AML-193 (cell line): ENCODE measurements at regions not wholly inside any gene's neighbourhood (a gene's known extent, or its start where the extent isn't known, plus 50 kb on each side); places are given as distances from the start of the nearest gene placed in this dataset.

Experiments used
- DNase-seq, 2 experiments: peaks; one replicate each; lab custom pipeline; 2025; lab: John Stamatoyannopoulos, UW

- DNase-seq, result no peak
Measured at GRCh38 chr2:71812736-71813135, 334.9 kb downstream of the CYP26B1 start.

- no peak for DNase-seq
Measured at GRCh38 chr2:71811726-71812125, 335.9 kb downstream of the CYP26B1 start.

GRCh38 chr2:71811157-71811556 lies 336.5 kb downstream of the CYP26B1 start:
- DNase-seq, result no peak

DNA sequence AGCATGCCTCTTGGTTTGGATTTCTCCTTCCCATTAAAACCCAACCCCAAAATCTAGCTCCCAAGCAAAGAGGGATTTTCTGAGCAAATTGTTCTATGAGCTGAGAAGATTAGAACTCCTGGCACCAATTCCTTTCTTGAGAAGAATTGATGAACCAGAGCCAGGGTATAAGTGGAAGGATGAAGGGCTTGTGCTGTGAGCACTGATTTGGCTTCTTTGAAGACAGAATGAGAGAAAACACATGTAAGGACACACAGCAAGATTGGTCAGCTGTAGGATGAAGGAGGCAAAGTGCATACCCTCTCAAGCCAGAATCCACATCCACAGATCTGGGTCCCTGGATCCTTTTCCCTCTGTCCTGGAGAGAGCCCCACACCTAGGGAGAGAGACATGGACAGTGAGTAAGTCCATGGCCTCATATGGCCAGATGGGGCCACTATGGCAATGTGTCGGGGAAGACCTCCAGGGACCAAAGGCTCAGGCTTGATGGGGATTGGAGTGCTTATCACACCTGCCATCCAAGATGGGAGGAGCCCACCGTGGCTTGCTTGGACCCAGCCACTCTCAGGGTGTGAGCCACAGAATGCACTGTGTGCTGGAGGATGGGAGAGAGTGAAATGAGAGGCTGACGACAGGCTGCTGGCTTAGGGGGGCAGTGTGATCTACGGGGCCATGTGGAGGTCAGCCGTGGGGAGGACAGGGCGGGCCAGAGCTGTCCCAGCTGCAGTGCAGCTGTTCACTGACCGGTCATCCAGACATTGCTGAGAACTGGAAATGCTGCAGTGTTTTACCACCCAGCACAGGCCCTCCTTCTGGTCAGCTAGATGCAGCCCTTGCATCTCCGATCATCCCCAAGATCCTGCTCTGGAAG lies 339.8 kb downstream of the CYP26B1 start:
- DNase-seq, result no peak

DNA sequence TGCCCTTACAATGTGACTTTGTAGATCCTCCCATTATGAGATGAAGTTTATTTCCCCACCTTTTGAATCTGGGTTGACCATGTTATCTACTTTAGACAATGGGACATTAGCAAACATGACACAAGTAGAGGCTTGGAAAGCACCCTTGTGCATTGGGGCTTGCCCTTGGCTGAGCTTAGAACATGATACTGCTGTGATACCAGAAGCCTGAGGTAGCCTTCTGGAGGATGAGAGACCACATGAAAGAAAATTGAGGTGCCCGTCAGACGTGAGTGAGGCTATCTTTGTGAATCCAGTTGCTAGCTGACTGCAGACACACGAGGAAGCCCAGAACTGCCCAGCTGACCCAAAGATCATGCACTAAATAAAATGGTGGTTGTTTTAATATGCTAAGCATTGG lies 341.2 kb downstream of the CYP26B1 start:
- DNase-seq, result no peak

- DNase-seq, result no peak
Measured at GRCh38 chr2:71804281-71804751, 343.3 kb downstream of the CYP26B1 start.

DNA sequence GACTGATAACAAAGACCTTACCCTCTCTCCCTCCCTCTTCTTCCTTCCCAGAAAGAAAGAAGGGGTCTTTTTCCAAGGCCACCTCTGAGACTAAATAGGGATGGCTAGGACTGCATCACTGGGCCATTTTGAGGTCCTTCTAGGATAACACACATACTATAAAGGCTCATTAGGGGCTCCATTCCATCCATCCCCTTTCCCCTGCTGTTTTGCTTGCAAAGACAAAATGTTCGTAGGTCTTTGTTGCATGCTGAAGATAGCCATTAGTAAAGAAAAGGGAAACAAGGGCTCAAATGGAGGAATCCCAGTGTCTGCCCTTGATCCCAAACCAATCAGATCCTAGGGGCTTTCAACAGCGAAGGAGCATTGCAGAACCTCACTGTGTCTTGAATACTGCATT lies 344.3 kb downstream of the CYP26B1 start:
- DNase-seq, result no peak

- DNase-seq, result no peak
Measured at GRCh38 chr2:71802556-71802955, 345.1 kb downstream of the CYP26B1 start.

DNA sequence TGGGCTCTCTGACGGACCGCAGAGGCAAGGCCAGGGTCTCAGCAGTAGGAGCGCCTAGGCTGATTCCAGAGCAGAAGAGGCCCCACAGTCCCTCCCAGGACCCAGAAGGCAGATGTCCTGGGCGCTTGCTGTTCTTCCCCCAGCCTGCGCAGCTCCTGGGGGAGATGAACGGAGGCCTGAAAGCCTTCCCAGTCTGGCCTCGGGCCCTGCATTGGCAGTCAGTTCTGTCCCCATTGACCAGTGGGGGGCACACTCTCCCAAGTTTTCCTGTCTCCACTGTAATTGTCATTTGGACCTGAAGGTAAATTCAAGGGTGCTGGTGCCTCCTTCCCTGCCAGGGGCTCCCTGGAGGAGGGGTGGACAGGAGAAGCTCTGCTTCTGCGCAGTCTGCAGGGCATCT lies 345.7 kb downstream of the CYP26B1 start:
- DNase-seq, result peak in 1 of 2 experiments; percentile 7

- no peak for DNase-seq
Measured at GRCh38 chr2:71801556-71801955, 346.1 kb downstream of the CYP26B1 start.

DNA sequence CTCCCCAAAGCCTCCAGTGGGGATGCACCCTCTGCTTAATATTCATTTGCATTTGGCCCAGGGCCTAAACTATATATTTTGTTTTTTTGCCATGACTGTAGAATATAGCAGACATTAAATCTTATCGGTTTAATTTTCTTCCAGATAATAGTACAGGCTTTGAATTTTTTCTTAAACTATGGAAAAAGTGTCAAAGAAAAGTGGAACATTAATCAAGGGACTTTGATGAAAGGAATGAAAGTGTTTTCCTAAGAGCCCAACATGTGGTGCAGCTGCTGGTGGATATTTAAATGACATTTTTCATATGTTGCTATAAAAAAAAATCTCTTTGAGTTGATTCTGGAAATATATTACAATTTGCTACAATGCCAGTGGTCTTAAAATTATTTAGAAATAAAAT lies 346.8 kb downstream of the CYP26B1 start:
- DNase-seq, result no peak

GRCh38 chr2:71800106-71800809 lies 346.9 kb downstream of the DYSF start:
- DNase-seq, result no peak

DNA sequence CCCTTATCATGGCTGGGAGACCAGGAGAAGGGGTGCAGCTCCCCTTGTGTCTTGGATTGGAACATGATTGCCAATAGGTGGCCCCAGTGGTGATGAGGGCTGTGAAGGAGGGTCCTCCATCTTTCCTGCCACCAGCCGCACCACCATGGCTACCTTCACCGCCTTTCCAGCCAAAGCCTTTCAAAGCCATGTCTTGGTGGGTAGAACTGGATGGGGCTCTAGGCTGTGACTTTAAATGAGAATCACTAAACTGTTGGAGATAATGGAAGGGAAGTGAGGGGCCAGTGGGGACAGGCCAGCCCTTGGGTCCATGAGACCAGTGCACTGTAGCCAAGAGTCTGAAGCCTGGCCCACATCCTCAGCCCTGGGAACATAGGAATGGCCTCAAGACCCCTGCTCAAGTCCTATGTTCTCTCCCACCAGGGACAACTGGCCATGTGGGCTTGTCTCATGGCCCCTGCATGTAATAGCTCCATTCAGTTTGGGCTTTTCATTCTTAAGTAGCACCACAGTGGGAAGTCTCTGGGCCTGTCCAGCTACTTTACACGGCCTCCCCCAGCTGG lies 345.7 kb downstream of the DYSF start:
- DNase-seq, result no peak

DNA sequence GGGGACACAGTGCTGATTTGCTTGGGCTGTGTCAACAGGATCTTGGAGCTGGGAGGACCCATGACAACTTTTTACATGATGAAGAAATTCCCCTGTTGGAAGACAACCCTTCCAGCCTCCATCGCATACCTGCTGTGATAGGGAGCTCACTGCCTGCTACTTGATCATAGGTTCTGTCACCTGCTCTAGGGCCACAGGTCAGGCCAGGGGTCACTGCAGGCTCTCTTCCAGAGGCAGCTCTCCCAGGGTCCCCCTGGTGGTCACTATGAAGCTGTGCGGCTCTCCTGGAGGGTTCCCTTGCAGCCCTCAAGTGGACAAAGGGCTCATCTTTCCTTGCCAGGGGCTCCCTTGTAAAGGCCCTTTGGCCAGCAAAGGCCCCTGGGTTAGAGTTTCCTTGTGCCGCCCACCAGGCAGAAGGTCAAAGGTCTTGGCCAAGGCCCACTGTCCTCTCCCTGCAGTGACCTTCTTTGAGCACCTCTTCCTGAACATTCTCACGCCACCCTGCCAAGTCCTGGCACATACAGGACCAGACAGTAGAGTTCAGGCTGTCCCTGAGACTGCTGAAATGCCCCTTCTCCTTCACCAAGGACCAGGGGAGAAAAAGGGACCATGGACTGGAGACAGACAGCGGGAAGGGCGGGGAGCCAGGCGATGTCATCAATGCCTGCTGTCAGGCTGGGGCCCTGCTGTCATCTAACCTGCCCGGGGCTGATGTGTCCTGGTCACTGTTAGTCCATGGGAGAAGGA lies 345.1 kb downstream of the DYSF start:
- peak; percentile 11 to 29 for DNase-seq

- no peak for DNase-seq
Measured at GRCh38 chr2:71797035-71797810, 343.9 kb downstream of the DYSF start.

DNA sequence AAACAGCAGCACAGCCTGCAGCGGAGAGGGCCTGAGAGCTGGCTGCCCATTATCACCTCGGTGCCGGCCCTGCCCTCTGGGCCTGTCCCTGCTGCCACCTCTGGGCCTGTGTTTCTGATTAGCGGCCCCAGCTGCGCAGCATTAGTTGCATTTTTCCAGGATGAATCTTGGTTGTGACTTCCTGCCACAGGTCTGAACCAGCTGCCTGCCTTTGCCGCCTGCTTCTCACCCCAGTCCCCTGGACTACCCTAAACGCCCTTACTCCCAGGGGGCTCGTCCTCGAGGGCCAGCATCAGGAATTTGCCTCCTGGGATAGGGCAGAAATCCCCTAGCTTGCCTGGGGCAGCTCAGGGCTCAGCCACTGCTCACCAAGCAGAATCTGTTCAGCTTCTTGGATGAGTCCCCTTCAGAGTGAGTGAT lies 342.8 kb downstream of the DYSF start:
- no peak for DNase-seq

DNA sequence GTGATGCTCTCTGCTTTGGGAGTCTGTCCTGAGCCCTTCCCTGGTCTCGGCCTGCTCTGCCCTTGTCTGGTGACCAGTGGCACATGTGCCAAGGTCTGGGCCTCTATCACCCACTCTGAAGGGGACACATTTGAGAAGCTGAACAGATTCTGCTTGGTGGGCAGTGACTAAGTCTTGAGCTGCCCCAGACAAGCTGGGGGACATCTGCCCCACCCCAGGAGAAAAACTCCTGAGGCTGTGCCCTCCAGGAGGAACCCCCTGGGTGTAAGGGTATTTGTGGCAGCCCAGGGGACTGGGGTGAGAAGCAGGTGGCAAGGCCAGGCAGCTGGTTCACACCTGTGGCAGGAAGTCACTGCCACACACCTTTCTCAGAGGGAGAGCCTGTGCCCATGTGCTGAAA lies 342.1 kb downstream of the DYSF start:
- DNase-seq, result no peak

DNA sequence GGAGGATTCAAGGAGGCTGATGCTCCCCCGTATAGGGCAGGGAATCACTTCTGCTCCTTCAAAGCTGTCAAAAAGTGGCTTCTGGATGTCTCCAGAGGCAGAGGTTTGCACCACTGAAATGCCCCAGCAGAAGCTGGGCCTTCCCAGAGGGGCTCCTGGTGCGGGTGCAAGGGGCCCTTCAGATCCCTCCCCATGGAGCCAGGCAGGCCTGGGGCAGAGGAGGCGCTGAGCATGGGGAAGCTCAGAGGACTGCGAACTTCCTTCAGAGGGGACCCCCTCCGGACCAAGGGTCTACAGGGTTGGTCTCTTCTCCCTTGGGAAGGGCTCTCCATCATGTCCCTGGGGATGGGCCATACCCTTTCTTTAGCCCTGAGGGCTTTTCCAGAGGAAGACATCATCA lies 341.2 kb downstream of the DYSF start:
- no peak for DNase-seq

GRCh38 chr2:71793926-71794325 lies 340.6 kb downstream of the DYSF start:
- DNase-seq, result no peak

- no peak for DNase-seq
Measured at GRCh38 chr2:71792926-71793761, 339.8 kb downstream of the DYSF start.
